GM21529 (cell line): ENCODE measurements at regions not wholly inside any gene's neighbourhood (a gene's known extent, or its start where the extent isn't known, plus 50 kb on each side); places are given as distances from the start of the nearest gene placed in this dataset.

Source experiments
- ATAC-seq: cut with Tn5 transposase; IDR thresholded peaks from one replicate; pipeline ENCODE4 v1.9.1; 2021; ENCODE audit not compliant: unreplicated experiment

DNA sequence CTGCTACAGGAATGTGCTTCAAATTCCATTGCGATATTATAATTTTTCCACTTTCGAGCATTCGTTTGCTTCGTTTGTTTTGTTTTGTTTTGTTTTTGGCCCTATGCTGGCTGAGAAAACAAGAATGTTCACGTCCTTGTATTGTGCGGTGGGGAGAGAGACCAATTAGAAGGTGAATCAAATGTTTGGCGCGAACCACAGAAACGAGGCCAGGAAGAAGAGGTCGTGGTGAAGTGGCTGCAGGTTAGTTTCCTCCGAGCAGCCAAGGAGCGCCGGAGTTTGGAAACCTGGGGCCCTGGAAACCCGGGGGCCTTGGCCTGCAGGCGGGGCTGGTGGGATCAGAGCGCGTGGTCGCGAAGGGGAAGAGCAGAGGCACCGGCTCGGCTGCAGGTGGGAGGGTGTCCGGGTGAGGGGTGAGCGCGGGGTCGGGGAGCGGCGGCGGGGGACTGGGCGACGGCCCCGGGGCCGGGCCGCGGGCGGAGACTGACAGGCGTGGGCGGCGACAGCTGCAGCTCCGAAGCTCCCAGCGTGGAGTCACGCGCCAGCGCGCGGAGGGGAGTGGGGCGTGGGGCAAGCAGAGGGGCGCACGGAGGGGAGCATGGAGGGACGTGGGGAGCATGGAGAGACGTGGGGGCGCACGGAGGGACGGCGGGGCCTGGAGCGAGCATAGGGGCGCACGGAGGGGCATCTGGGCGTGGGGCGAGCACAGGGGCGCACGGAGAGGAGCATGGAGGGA lies 141.5 kb upstream of the PDE10A start:
- ATAC-seq: no peak

DNA sequence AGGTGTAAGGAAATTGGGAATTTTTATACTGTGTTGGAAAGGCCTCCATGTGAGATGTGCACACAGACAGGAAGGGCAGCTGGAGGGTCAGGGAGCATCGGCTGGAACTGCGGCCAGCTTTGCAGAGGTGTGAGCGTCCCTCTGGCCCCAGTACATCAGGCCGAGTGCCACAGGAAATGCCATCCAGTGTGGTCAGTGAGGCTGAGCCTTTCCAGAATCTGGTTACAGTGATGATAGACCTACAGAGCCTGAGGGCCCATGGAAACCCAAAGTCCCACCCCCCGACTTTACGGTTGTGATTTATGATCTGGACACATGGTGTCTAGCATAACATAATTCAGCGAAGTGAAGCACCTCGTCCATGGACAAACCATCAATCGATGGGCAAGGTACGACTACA lies 137.3 kb upstream of the PDE10A start:
- no peak for ATAC-seq

DNA sequence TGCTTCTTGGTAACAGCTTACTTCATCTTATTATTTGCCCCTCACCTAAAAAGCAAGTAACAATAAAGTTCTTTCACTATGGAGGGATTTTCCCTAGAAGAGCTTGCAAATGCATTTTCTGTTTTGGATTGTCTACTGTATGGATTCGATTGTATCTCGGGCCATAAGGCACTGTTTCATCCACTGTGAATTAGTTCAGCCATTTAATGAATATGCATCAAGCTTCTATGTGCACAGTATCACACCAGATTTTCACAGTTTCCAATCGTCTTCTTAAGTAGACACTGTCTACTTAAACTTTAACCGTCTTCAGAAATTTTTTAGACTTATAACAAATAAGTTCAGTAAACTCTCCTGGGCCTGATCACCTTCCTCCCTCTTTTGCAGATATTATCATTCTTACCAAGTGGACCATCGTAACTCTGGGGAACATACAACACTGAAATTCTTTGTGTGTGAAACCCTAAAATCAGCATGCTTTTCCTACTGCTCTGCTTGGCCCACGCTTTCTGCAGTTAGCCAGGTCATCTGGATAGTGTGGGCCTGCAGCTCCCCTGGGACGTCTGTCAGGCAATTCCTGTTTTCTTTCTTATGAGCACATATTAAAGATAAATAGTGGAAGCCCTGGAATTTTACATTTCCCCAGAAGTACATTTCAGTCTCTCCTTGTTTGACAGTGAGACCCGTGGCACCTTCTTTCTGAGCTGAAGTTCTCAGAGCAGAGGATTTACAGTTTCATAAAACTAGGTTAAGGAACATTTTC lies 136.5 kb upstream of the PDE10A start:
- no peak for ATAC-seq

DNA sequence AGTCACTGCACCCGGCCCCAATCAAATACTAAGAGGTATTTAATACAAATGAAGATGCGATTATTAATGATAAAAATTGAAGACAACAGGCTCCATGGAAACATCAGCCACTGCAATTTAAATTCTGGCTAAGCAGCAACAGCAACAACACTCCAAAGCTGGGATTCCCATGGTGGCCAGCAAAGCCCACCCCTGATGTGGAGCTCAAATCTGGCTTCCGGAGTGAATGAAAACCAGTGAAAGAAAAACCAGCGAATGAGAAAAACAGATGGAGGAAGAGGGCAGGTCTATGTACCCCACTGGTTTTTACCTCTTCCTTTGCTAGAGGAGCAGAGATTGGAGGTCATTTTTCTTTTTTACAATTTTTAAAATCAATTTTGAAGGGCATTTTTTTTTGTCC lies 135.9 kb upstream of the PDE10A start:
- no peak for ATAC-seq

DNA sequence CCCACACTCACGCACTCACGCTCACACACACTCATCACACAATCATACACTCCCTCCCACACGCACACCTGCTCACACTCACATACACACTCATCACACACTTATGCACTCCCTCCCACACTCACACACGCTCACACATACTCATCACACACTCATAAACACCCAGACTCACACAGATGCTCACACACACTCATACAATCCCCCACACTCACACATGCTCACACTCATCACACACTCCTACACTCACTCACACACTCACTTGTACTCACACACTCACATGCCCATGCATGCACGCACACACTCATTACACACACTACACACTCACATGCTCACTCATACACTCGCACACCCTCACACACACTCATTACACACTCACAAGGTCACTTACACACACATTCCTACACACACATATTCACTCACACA lies 131.1 kb upstream of the PDE10A start:
- no peak for ATAC-seq

DNA sequence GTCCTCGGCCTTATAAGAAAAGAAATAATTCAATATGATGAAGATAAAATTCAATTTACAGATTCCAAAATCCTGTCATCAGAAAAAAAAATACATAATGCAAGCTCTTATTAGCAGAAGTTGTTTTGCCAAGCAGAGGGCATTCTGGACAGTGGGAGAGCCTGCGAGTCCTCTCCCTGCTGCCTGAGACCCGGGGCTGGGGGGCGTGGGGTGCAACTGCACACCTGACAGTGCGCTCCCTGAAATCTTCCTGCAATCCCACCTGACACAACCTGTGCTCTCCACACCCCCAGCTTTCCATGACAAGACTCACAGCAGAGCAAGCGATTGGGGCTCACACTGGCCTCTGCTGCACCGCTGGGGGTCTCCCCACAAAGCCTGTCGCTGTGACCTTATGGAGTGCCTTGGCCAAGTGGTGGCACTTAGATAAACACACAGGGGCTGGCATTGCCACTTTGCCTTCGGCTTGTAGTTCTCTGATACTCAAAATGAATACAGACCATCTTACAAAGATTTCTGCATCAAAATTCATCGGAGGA lies 130.3 kb upstream of the PDE10A start:
- ATAC-seq: no peak

DNA sequence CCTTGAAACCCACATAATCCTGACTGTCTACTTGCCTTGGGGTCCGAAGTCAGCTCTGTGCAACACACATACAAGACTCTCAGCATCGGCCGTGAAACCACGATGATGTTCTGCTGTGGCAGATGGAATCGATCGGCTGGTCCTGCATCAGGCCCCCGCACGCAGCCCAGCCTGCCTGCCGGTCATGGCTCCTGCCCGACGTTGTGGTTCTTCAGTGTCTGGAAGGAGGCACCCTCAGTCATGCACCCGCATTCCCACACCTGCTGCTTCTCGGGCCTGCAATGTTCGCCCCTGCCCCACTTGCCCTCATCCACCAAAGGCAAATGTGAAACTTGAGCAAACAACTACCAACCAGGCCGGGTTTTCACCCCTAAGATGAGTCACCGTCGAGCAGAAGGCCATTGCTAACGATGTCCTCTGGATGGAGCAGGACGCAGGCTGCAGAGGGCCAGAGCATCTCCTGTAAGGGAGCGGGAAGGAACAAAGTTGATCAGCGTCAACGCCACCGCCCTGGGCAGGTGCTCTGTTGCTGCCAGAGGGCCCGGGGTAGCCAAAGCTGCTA lies 128.9 kb upstream of the PDE10A start:
- no peak for ATAC-seq

DNA sequence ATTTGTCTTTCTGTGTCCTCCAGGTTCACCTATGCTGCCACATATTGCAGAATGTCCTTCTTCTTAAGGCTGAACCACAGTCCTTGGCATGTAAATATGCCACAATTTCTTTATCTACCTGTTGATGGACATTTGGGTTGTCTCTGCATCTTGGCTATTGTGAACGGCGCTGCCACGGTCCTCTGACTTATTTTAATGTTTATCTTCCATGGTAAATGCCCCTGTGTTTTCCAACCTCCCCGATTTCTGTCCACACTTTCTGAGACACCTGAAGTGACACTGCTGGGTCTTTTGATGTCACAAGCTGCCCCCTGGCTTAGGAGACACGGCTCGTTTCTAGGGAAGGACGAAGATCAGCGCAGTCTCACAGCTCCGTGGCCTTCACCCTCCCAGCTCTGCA lies 128.3 kb upstream of the PDE10A start:
- no peak for ATAC-seq

DNA sequence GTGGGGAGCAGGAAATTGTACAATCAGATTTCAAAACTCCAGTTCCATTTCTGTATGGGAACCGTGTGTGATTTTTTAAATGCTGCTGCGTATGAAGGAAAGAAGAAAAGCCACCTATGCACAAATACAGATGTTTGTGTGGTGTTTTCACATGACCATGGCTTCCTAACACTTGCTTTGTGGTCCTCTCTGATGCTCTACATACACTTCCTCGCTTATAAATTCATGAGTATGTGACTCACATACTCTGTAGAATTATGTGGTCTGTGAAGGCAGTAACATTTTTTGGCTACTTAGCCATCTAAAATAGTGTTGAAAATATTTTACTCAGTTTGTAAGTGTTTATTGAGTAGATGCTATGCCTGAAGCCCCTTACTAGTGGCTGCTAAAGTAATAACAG lies 119.8 kb upstream of the PDE10A start:
- no peak for ATAC-seq

DNA sequence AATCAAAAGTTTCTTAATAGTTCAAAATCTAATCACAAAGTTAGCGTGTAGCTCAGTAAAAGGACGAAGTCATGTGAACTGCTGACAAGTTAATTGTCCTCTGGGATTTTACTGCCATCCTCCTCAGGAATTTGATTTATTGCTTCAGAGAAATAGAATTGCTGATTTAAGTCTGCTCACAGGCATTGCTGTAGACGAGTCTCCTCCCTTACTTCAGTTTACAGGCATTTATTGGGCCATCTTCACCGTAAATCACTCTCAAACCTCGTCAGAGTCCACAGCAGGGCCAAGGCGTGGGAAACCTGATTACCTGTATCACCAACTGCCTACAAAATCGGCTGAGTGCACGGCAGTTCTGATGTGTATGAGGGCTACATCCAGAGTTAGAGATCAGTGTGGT lies 119.1 kb upstream of the PDE10A start:
- no peak for ATAC-seq

DNA sequence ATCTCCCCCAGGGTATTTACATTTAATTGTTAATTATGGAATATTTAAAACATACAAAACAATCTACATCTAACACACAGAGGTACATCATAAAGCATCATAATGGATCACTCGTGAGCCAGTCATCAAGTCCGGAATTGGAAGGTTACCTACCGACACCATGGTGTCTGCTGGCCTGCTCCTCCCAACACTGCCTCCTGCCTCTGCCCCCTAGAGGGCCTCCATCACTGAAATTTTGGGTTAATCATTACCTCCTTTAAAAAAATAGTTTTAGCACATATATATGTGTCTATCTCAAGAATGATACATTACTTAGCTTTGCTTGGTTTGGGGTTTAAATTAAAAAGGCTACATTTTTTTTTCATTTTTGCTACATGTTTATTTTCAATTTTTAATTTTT lies 114.6 kb upstream of the PDE10A start:
- no peak for ATAC-seq

DNA sequence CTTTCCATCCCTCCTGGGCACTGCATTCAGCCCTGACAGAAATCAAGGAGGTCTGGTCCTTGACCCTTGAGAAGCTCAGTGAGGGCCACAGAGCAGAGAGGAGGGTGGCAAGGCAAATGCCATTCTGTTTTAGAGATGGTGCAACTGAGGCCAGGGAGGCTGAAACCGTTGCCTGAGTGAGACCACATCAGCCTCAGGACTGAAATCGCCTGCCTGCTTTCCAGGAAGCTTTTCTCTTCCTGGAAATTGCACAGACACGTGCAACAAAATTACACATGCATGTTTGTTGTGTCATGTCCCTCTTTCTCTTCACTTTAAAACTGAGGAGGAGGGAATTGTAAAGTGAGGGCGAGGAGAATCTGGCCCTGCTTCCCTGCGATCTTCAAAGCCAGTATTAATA lies 113.7 kb upstream of the PDE10A start:
- no peak for ATAC-seq

DNA sequence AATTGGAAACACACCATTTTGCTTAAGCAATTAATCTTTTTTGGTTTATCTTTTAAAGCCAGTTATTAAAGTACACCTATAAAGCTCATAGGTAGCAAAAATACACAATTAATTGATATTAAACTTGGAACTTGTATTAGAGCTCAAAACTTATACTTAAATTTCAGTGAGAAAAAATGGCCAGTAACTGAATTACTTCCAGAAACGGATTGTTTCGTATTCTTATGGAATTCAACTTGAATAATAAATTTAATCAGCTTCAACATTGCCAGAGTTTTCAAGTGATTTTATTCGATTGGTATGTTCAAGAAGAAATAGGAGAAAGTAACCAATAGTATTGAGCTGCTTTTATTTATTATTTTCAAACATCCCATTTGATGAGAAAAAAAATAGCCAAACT lies 112.7 kb upstream of the PDE10A start:
- no peak for ATAC-seq

DNA sequence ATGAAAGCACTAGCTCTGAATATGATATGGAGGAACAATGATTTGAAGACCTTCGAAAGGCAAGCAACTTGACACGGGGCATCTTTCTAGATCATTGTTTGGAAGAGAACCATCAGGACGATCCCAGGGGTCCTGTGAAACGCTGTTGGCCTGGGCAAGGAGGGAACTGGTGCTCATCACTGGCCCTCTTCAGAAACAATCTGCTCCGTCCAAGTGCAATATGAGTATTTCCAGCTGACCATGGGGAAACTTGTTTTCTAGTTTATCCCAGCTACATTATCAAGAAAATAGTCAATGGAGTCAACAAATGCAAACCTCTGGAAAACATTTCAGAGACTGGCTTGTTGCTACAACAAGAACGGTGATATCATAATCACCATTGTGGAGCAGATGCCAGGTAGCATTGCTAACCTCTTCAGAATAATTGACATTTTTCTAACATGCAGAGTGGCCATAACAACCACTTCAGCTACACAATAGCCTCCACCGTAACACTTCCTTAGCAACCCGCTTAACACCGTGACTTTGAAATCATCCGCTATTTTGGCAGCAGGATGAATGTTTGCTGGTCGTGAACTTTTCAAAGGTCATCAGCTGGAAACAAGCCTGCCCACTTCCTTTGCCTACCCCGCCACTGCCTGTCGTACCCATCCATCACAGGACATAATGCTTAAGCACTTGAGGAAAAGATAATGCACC lies 112.0 kb upstream of the PDE10A start:
- no peak for ATAC-seq

DNA sequence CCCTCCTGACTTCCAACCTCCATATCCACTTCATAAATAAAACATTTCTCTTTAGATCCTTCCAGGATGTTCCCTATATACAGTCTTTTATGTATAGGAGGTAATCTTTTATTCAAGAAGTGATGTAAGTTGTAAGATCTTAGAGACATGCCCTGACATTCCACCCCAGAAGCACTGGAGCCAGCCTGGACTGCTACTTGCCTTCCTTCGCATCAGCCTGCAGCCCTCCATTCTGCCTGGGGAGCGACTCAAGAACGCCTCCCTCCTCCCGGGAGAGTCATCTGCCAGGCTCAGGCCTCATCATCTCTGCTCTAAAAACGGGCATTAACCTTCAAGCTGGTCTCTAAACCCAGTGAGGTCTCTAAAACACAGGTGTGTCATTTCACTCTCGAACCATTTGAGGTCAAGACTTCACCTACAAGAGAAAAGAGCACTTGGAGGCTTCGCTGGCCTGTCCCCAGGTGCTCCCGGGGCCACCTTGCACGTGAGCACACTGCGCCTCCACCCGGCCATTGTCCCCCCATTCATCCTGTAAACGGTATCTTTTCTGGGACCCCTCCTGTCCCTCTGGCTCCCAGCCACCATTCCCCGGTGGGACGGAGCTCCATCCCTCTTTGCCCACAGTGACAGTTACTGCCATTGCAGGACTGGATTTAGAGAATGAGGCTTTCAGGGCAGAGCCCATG lies 107.5 kb upstream of the PDE10A start:
- no peak for ATAC-seq

DNA sequence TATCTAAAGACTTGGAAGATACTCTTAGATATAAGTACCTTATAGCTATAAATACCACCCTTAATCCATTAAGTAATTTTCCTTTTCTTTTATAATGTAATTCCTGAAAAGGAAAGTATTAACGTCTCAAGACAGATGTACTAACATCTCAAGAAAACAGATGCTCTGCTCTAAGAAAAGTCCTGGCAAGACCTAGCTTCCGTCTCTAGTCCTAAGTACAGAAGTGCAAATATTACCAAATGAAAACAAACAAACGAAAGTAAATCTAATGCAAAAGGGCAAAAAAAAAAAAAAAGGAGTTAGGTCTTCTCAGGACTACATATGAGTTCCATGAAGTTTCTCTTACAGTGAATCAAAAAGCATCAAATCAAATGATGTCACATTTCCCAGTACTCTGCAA lies 106.8 kb upstream of the PDE10A start:
- no peak for ATAC-seq

DNA sequence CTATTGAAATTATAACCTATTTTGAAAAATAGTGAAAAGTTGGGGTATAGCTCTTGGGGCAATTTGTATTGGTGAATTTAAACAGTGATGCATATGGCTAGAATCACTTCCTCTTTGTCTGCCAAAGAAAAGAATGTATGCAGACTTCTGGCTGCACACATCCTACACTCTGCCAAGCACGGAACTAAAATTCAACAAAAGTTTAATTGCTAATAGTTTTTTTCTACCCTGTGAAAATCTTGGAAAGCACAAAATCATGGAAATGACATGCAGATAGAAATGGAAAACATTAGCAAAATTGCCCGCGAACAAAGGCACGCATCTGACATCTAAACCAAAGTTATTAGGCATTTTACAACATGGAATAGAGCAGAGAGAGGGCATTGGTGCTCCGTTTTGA lies 106.4 kb upstream of the PDE10A start:
- ATAC-seq: no peak

DNA sequence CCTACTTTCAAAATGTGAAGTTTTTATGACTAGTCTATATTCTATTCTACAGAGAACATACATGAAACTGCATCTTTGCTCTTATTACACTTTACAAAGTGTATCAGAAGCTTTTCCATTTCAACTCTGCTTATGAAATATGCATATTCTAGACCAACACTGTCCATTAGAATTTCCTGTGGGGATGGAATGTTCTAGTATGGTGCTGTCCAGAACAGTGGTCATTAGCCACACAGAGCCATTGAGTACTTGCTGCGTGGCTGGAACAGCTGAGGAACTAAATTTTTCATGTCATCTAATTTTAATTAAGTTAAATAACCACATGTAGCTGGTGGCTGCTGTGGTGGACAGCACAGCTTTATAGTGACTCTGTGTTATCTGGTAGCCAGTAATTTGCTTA lies 105.9 kb upstream of the PDE10A start:
- no peak for ATAC-seq

DNA sequence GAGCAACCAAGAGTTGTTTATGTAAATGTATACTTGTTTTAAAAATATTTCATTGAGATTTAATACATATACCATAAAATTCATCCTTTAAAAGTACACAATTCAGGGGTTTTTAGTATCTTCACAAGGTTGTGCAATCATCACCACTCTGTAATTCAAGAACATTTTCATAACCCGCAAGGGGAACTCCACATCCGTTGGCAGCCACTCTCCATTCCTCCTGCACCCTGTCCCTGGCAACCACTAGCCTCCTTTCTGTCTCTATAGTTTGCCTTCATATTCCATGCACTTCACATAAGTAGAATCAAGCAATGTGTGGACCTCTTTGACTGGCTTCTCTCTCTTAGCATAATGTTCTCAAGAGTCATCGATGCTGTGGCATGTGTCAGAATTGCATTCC lies 104.2 kb upstream of the PDE10A start:
- no peak for ATAC-seq

DNA sequence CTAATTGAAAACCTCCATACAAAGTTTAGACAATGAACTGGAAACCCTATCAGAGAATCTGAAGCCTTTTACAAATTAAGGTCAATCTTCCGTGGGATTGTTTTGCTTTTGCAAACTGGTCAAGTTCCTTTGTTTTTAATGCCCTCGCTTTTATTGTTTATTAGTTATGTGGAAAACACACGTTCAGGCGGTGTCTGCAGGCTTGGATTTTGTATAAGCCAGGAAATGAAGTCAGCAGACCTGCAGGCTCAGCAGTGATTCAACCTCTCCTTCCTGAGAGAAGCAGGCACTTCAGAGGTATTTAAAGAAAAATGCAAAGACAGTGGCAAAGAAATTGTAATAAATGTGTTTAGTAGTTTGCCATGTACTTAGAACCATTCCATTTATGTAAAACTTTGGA lies 103.4 kb upstream of the PDE10A start:
- ATAC-seq: no peak

DNA sequence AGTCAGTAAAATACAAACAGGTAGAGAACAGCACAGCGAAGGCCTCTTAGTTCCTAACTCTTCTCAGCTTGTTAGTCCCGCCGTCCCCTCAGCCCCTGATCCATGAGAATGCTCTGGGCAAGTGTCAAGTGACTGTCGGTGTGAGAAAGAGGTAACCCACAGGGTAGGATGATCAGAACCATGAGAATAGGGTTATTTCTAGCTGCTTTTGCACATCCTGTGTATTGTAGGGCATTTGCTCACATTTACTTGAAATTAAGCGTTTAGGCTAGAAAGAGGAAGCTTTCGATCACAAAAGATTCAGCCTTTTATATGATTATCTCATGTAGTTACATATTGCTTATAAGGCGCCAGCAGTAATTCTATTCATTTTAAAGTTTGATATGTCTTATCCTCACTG lies 103.0 kb upstream of the PDE10A start:
- no peak for ATAC-seq
